IPS DF 6.9 (cell line): ENCODE measurements at regions not wholly inside any gene's neighbourhood (a gene's known extent, or its start where the extent isn't known, plus 50 kb on each side); places are given as distances from the start of the nearest gene placed in this dataset.
"Not testable (repeated sequence)": the region's sequence is repeated elsewhere in the genome, so short reads cannot be mapped to it uniquely, and the experiment has no call there.

Source experiments
- DNase-seq: peaks from one replicate; pipeline ENCODE4 v3.0.0-alpha.2; 2013; ENCODE audit warnings: low read depth, low spot score
- H3K27ac ChIP-seq: one replicate; pipeline ENCODE4 v1.5.1; 2013; ENCODE audit warnings: low read length, control low read depth
- H3K27me3 ChIP-seq: 2 replicates; pipeline ENCODE4 v1.6.1; 2013; ENCODE audit warnings: mild to moderate bottlenecking, low read length; ENCODE audit not compliant: control insufficient read depth, insufficient read depth
- H3K36me3 ChIP-seq: 2 replicates; pipeline ENCODE4 v1.6.1; 2013; ENCODE audit warnings: low read length; ENCODE audit not compliant: control insufficient read depth, insufficient read depth
- H3K4me1 ChIP-seq: 2 replicates; pipeline ENCODE4 v1.6.1; 2013; ENCODE audit warnings: low read length; ENCODE audit not compliant: control insufficient read depth, insufficient read depth
- H3K4me3 ChIP-seq: 2 replicates; pipeline ENCODE4 v1.5.1; 2013; ENCODE audit warnings: mild to moderate bottlenecking, low read length
- H3K9me3 ChIP-seq: 2 replicates; pipeline ENCODE4 v1.6.1; 2013; ENCODE audit warnings: low read length, inconsistent platforms; ENCODE audit not compliant: control insufficient read depth, insufficient read depth
- WGBS: extraction: QIAGEN DNeasy Blood & Tissue Kit; methylation state at CpG from one replicate; pipeline ENCODE4 v1.1.7; 2013; ENCODE audit warnings: mixed read lengths, missing lambda C conversion rate; ENCODE audit not compliant: insufficient read length, insufficient coverage; 5-methylcytosine and 5-hydroxymethylcytosine counted together

DNA sequence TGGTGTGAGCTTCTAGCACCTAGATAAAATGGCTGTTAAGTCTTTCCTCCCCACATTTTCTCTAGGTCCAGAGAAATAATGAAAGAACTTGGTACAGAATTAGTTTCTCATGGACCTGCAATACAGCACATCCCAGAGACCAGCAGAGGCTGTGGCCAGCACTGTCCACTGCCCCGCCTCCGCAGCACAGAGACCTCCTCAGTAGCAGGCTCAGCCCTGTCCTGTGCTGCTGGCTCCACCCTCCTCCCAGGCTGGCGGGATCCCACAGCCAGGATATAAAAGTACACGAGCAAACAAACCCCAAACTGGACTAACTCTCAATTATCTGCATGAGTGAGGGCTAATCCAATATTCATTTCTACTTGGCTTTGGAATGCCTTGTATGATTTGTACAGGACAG lies 401.5 kb downstream of the RPS6KC1 start:
- H3K36me3 ChIP-seq = no peaks in the 10 kb centered on the region
- no peak overlapping the region for H3K27ac ChIP-seq
- H3K9me3 ChIP-seq = no peaks in the 10 kb centered on the region
- WGBS = no CpG with 5 or more reads among the region's 4 CpGs
- DNase-seq = no peak
- no peaks in the 10 kb centered on the region for H3K4me1 ChIP-seq
- H3K27me3 ChIP-seq = no peaks in the 10 kb centered on the region
- no peak overlapping the region for H3K4me3 ChIP-seq

DNA sequence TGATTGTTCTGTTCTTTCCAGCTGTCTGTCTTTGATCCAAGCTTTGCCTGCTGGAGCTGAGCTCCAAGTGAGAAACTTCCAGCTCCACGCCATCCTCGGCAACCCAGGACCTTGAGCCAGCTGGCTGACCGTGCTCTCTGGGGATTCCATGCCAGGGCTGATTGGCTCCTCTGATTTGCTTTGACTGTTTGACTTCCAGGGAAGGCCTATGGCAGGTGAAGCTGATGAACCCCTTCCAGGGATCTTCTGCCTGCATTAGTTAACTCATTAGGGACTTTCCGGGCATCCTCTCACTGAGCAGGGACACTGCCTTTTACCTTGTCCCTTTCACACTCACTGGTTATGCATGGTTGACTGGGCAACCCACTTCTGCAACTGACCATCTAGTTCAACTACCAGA lies 406.1 kb downstream of the RPS6KC1 start:
- Histone ChIP-seq H3K36me3 (no peaks in the 10 kb centered on the region), H3K27me3 (no peaks in the 10 kb centered on the region), H3K27ac (no peak overlapping the region), H3K9me3 (no peaks in the 10 kb centered on the region), H3K4me1 (no peaks in the 10 kb centered on the region), H3K4me3 (no peak overlapping the region)
- no peak for DNase-seq
- no CpG with 5 or more reads among the region's 4 CpGs for WGBS

DNA sequence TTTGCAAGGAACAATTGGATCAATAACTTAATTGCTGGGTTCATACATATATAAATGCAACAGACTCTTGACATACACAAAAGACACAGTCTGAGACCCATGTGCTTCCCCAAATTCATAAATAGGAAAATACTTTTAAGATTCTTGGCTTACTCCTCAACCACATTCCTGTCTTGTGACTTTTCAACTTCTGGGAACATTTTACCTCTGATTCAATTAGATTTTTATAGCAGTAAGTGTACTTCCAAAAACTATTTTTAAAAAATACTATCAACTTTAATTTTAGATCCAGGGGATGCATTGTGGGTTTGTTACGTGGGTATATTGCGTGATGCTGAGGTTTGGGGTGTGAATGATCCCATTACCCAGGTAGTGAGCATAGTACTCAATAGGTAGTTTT lies 406.7 kb downstream of the RPS6KC1 start:
- no peak overlapping the region for H3K4me3 ChIP-seq
- H3K9me3 ChIP-seq = no peaks in the 10 kb centered on the region
- no peaks in the 10 kb centered on the region for H3K4me1 ChIP-seq
- WGBS = no CpG with 5 or more reads among the region's 2 CpGs
- H3K36me3 ChIP-seq = no peaks in the 10 kb centered on the region
- DNase-seq = no peak
- no peak overlapping the region for H3K27ac ChIP-seq
- no peaks in the 10 kb centered on the region for H3K27me3 ChIP-seq

DNA sequence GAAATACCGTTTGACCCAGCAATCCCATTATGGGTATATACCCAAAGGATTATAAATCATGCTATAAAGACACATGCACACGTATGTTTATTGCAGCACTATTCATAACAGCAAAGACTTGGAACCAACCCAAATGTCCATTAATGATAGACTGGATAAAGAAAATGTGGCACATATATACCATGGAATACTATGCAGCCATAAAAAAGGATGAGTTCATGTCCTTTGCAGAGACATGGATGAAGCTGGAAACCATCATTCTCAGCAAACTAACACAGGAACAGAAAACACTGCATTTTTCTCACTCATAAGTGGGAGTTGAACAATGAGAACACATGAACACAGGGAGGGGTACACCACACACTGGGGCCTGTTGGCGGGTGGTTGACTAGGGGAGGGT lies 411.3 kb downstream of the RPS6KC1 start:
- not testable (repeated sequence) for H3K27ac ChIP-seq, H3K9me3 ChIP-seq, H3K27me3 ChIP-seq, DNase-seq, H3K4me3 ChIP-seq, H3K4me1 ChIP-seq, H3K36me3 ChIP-seq
- WGBS = no CpG with 5 or more reads among the region's 3 CpGs

DNA sequence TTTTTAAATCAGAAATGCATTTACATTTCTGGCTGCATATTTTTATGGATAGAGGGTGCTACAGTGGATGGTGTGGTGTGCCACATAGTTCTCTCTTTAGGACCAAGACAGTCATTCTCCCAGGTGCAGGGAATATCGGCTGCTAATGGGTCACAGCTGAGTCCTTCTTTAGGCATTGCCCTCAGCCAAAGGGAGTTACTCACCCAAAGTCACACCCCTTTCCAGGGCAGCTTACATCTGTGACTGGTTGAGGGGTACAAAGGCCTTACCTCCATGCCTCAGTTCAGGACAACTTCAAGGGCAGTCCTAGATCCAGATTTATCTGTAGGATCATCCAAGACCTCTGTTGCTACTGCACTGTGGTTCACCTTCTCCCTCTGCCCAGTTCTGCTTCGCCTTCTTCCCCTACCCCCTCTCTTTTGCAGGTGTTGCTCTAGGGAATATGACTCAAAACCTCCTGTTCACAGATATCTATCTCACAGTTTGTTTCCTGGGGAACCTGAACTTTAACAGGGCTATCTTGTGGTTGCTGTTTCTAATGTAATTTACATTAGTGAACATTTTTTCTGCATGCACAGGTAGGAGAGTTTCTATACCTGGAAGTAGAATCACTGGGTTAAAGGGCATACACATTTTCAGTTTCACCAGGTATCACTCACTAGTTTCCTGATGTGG lies 413.9 kb downstream of the RPS6KC1 start:
- no CpG with 5 or more reads among the region's 2 CpGs for WGBS
- Histone ChIP-seq H3K4me1 (0 out of 2 replicates have a peak, but pooled peaks cover 1% of the 10 kb centered on the region), H3K4me3 (no peak overlapping the region), H3K9me3 (no peaks in the 10 kb centered on the region), H3K27ac (no peak overlapping the region), H3K27me3 (no peaks in the 10 kb centered on the region), H3K36me3 (no peaks in the 10 kb centered on the region)
- no peak for DNase-seq

DNA sequence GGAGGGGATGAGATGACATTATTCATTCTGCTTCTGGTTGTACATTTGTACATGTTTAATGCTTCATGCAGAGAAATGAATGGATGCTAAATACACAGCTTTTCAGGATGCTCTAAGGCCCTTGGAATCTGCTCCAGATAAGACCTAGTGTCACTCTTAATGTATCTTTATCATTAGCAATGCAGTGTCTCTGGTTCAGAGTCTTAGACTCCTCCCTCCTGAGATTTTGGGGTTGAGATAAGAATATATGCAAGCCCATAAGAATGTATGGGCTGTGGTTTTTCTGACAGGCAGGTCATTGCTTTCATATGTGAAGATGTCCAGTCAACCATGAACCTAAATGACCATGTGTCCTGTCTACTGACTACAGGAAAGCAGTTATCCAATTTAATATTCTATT lies 415.5 kb downstream of the RPS6KC1 start:
- no peak for DNase-seq
- Histone ChIP-seq H3K9me3 (no peaks in the 10 kb centered on the region), H3K27ac (no peak overlapping the region), H3K36me3 (no peaks in the 10 kb centered on the region), H3K27me3 (no peaks in the 10 kb centered on the region), H3K4me1 (0 out of 2 replicates have a peak, but pooled peaks cover 1% of the 10 kb centered on the region), H3K4me3 (no peak overlapping the region)

DNA sequence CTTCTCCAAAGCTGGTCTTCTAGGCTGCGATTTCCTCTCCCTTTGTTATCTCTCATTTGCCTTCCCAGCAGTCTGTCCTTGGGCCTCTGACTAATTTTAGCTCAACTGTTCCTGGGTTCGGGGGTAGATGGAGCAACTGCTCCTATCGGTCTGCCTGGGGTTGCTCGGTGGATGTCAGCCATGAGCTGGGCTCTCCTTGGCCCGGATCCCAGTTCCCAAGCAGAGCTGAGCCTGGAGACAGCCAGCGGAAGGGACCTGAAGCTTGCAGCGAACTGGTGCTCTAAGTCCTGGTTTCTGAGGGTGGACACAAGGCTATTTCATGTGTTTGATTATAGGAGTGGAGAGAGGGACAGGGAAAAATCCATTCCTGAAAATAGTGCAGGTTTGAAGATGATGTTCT lies 423.0 kb downstream of the RPS6KC1 start:
- Histone ChIP-seq H3K27ac (no peak overlapping the region), H3K36me3 (no peaks in the 10 kb centered on the region), H3K27me3 (no peaks in the 10 kb centered on the region), H3K9me3 (no peaks in the 10 kb centered on the region), H3K4me3 (no peak overlapping the region), H3K4me1 (no peaks in the 10 kb centered on the region)
- DNase-seq = no peak
- no CpG with 5 or more reads among the region's 7 CpGs for WGBS

DNA sequence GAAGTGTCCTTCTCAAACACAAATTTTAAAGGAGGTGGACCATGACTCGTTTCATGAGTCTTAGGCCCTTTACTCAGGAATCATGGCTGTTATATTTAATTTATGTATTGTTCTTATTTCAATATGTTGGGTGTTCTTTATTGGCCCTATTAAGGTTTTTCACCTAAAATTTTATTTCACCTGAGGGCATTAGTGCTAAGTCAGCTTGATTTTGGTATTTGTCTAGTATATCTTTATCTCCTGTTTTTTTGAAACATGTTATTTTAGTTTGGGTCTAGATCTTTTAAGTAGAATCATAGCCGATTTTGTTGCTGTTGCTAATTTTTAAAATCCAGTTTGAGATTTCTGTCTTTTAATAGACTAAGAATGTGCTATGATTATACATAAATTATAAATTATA lies 430.4 kb downstream of the RPS6KC1 start:
- no CpG with 5 or more reads among the region's 2 CpGs for WGBS
- DNase-seq = no peak

DNA sequence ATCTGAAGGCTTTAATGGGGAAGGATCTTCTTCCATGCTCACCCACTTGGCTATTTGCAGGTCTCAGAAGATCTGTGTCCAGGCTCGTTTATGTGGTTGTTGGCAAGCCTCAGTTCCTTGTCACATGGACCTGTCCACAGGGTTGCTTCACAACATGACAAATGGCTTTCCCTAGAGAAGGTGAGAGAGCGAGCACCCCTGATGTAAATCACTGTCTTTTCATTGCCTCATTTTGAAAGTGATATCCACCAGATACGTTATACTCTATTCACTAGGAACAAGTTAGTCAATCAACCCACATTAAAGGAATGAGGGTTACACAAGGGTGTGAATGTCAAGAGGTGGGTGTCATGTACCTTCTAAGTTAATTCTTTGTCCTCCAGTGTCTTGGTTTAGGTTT lies 433.3 kb downstream of the RPS6KC1 start:
- no peak overlapping the region for H3K27ac ChIP-seq
- no peaks in the 10 kb centered on the region for H3K36me3 ChIP-seq
- no CpG with 5 or more reads among the region's 3 CpGs for WGBS
- H3K4me3 ChIP-seq = no peak overlapping the region
- no peaks in the 10 kb centered on the region for H3K9me3 ChIP-seq
- DNase-seq = no peak
- no peaks in the 10 kb centered on the region for H3K4me1 ChIP-seq
- H3K27me3 ChIP-seq = no peaks in the 10 kb centered on the region

More for the DNA sequence above, 430.4 kb downstream of the RPS6KC1 start:
- H3K4me1 ChIP-seq = no peaks in the 10 kb centered on the region
- H3K27me3 ChIP-seq = no peaks in the 10 kb centered on the region
- H3K4me3 ChIP-seq = no peak overlapping the region
- H3K27ac ChIP-seq = no peak overlapping the region
- no peaks in the 10 kb centered on the region for H3K36me3 ChIP-seq
- no peaks in the 10 kb centered on the region for H3K9me3 ChIP-seq

DNA sequence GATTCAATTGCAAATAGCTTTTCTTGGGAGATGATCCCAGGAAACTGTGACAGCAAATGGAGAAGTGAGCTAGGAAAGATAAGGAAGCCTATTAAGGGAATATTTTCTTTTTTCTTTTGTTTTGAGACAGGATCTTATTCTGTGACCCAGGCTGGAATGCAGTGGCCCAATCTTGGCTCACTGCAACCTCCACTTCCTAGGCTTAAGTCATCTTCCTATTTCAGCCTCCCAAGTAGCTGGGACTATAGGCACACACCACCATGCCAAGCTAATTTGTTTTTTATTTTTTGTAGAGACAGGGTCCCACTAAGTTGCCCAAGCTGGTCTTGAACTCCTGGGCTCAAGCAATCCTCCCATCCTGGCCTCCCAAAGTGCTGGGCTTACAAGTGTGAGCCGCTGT lies 433.7 kb downstream of the RPS6KC1 start:
- Histone ChIP-seq H3K27me3 (no peaks in the 10 kb centered on the region), H3K36me3 (no peaks in the 10 kb centered on the region), H3K27ac (no peak overlapping the region), H3K4me3 (no peak overlapping the region), H3K9me3 (no peaks in the 10 kb centered on the region), H3K4me1 (no peaks in the 10 kb centered on the region)
- WGBS = no CpG with 5 or more reads among the region's 1 CpG
- no peak for DNase-seq

DNA sequence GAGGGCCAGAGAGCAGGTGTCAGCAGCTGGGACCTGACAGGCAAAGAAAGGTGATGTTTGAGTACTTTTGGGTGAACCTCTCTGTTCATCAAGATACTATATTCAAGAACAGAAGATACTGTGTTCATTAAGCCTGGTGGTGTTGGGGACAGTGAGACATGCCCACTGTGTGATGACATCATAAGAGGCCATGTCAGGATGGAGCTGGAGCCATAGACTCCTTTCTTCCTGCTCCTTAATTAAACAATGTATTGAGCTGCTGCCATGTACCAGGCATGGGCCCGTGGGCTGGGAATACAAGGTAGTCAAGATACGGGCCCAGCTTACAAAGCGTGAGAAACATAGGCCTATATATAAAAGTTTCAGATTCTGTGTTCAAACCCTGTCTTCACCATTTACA lies 435.4 kb downstream of the RPS6KC1 start:
- DNase-seq = no peak
- Histone ChIP-seq H3K9me3 (no peaks in the 10 kb centered on the region), H3K36me3 (no peaks in the 10 kb centered on the region), H3K27ac (no peak overlapping the region), H3K4me3 (no peak overlapping the region), H3K27me3 (no peaks in the 10 kb centered on the region), H3K4me1 (no peaks in the 10 kb centered on the region)
- no CpG with 5 or more reads among the region's 3 CpGs for WGBS
